Karpas-422 (cell line): ENCODE measurements at regions not wholly inside any gene's neighbourhood (a gene's known extent, or its start where the extent isn't known, plus 50 kb on each side); places are given as distances from the start of the nearest gene placed in this dataset.

Experiments used
- DNase-seq: peaks from one replicate; pipeline ENCODE4 v3.0.0-alpha.2; 2015
- H2AFZ ChIP-seq: fragments of 200-600 bp; sonication (generic); 2 replicates; pipeline ENCODE4 v1.6.1; 2014; ENCODE audit warnings: antibody characterized with exemption, low read length, mixed read lengths
- H3K27ac ChIP-seq: fragments of 200-600 bp; sonication (generic); 2 replicates; pipeline ENCODE4 v1.5.1; 2014; ENCODE audit warnings: mild to moderate bottlenecking, low read length, moderate library complexity
- H3K27me3 ChIP-seq: fragments of 200-600 bp; sonication (generic); 2 replicates; pipeline ENCODE4 v1.6.1; 2014; ENCODE audit warnings: low read length, mixed read lengths
- H3K36me3 ChIP-seq: fragments of 200-600 bp; sonication (generic); 2 replicates; pipeline ENCODE4 v1.6.1; 2014; ENCODE audit warnings: low read length, mixed read lengths; ENCODE audit not compliant: insufficient read depth
- H3K4me1 ChIP-seq: fragments of 200-600 bp; sonication (generic); 2 replicates; pipeline ENCODE4 v1.6.1; 2014; ENCODE audit warnings: mild to moderate bottlenecking, low read length, mixed read lengths
- H3K4me2 ChIP-seq: fragments of 200-600 bp; sonication (generic); 2 replicates; pipeline ENCODE4 v1.6.1; 2014; ENCODE audit warnings: low read length, low read depth, mild to moderate bottlenecking; ENCODE audit not compliant: poor library complexity, severe bottlenecking
- H3K4me3 ChIP-seq: fragments of 200-600 bp; sonication (generic); 2 replicates; pipeline ENCODE4 v1.5.1; 2014; ENCODE audit warnings: mild to moderate bottlenecking, antibody characterized with exemption, low read length, mixed read lengths
- H3K79me2 ChIP-seq: fragments of 200-600 bp; sonication (generic); 2 replicates; pipeline ENCODE4 v1.6.1; 2014; ENCODE audit warnings: mild to moderate bottlenecking, low read length, mixed read lengths
- H3K9ac ChIP-seq: fragments of 200-600 bp; sonication (generic); 2 replicates; pipeline ENCODE4 v1.6.0; 2014; ENCODE audit warnings: low read length
- H3K9me2 ChIP-seq: fragments of 200-600 bp; sonication (generic), shearing (Covaris generic); replicated peaks from 2 replicates; pipeline ENCODE4 v1.6.0; 2014; ENCODE audit warnings: mild to moderate bottlenecking, low read length, moderate library complexity; ENCODE audit not compliant: insufficient read depth
- H3K9me3 ChIP-seq: fragments of 300-700, 200-600 bp; sonication (generic); 2 replicates; pipeline ENCODE4 v1.6.1; 2014; ENCODE audit warnings: low read length, mixed read lengths
- H4K20me1 ChIP-seq: fragments of 200-600 bp; sonication (generic); 2 replicates; pipeline ENCODE4 v1.6.1; 2014; ENCODE audit warnings: mild to moderate bottlenecking, antibody characterized with exemption, low read length, low read depth; ENCODE audit not compliant: insufficient read depth

- H3K9me3 ChIP-seq = no peaks in the 10 kb centered on the region
- no peak overlapping the region for H2AFZ ChIP-seq
- no peaks in the 10 kb centered on the region for H4K20me1 ChIP-seq
- no peak for DNase-seq
- no peak overlapping the region for H3K4me2 ChIP-seq
- H3K9ac ChIP-seq = no peak overlapping the region
- no peak overlapping the region for H3K4me3 ChIP-seq
- no peaks in the 10 kb centered on the region for H3K4me1 ChIP-seq
- no peaks in the 10 kb centered on the region for H3K36me3 ChIP-seq
- H3K27me3 ChIP-seq = no peaks in the 10 kb centered on the region
- H3K79me2 ChIP-seq = no peaks in the 10 kb centered on the region
- no peaks in the 10 kb centered on the region for H3K9me2 ChIP-seq
- H3K27ac ChIP-seq = no peak overlapping the region
Measured at GRCh38 chr2:137842952-137843351, 121.3 kb upstream of the HNMT start.

DNA sequence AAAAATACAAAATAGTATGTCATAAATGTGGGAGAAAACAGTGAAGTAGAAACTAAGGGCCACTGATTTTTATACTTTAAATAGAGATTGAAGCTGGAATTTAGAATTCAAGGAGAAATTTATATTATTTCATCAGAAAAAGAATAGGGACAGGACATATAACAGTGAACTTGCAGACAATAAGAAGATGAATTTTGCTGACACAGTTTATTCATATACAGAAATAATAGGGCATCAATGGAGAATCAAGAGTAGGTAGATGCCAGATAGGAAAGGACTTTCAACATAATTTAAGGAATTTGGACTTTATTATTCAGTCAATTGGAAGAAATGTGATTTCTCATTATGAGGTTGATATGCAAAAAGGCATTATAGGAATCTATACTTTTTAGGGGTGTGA is 118.9 kb upstream of the HNMT start:
- Histone ChIP-seq H3K27ac (no peak overlapping the region), H3K9ac (no peak overlapping the region), H3K27me3 (no peaks in the 10 kb centered on the region), H3K4me2 (no peak overlapping the region), H2AFZ (no peak overlapping the region), H3K79me2 (no peaks in the 10 kb centered on the region), H4K20me1 (no peaks in the 10 kb centered on the region), H3K36me3 (no peaks in the 10 kb centered on the region), H3K4me1 (no peaks in the 10 kb centered on the region), H3K9me3 (no peaks in the 10 kb centered on the region), H3K4me3 (no peak overlapping the region), H3K9me2 (no peaks in the 10 kb centered on the region)
- DNase-seq = no peak

DNA sequence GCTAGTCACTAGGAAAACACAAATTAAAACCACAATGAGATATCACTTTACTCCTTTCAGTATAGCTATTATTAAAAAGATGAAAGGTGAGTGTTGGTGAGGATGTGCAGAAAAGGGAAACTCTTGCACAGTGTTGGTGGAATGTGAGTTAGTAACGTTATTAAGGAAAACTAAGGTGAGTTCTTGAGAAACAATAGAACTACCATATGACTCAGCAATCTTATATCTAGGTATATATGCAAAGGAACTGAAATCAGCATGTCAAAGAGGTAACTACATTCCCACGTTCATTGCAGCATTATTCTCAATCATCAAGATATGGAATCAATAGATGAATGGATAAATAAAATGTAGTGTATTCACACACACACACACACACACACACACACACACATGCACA is 117.3 kb upstream of the HNMT start:
- no peaks in the 10 kb centered on the region for H3K79me2 ChIP-seq
- DNase-seq = no peak

GRCh38 chr2:137847443-137847842 is 116.8 kb upstream of the HNMT start:
- Histone ChIP-seq H3K27ac (no peak overlapping the region), H4K20me1 (no peaks in the 10 kb centered on the region), H3K79me2 (no peaks in the 10 kb centered on the region), H3K36me3 (no peaks in the 10 kb centered on the region), H3K4me2 (no peak overlapping the region), H3K4me3 (no peak overlapping the region), H3K9ac (no peak overlapping the region), H3K27me3 (no peaks in the 10 kb centered on the region), H3K9me2 (no peaks in the 10 kb centered on the region), H2AFZ (no peak overlapping the region), H3K4me1 (no peaks in the 10 kb centered on the region), H3K9me3 (no peaks in the 10 kb centered on the region)
- DNase-seq = no peak

More for the DNA sequence above, 117.3 kb upstream of the HNMT start:
- Histone ChIP-seq H3K4me1 (no peaks in the 10 kb centered on the region), H2AFZ (no peak overlapping the region), H3K9ac (no peak overlapping the region), H3K4me3 (no peak overlapping the region), H3K27ac (no peak overlapping the region), H3K4me2 (no peak overlapping the region), H3K36me3 (no peaks in the 10 kb centered on the region), H3K27me3 (no peaks in the 10 kb centered on the region), H3K9me2 (no peaks in the 10 kb centered on the region), H3K9me3 (no peaks in the 10 kb centered on the region), H4K20me1 (no peaks in the 10 kb centered on the region)

- Histone ChIP-seq H2AFZ (no peak overlapping the region), H3K9me3 (no peaks in the 10 kb centered on the region), H3K27ac (no peak overlapping the region), H3K4me1 (no peaks in the 10 kb centered on the region), H3K79me2 (no peaks in the 10 kb centered on the region), H3K27me3 (no peaks in the 10 kb centered on the region), H3K36me3 (no peaks in the 10 kb centered on the region), H3K4me2 (no peak overlapping the region), H3K9me2 (no peaks in the 10 kb centered on the region), H3K9ac (no peak overlapping the region), H3K4me3 (no peak overlapping the region), H4K20me1 (no peaks in the 10 kb centered on the region)
- DNase-seq = no peak
Measured at GRCh38 chr2:137857881-137858280, 106.4 kb upstream of the HNMT start.

GRCh38 chr2:137862651-137863050 is 101.6 kb upstream of the HNMT start:
- H3K27me3 ChIP-seq = no peaks in the 10 kb centered on the region

GRCh38 chr2:137865954-137866540 is 98.2 kb upstream of the HNMT start:
- no peak overlapping the region for H3K9ac ChIP-seq
- H3K79me2 ChIP-seq = no peaks in the 10 kb centered on the region
- H3K4me1 ChIP-seq = no peaks in the 10 kb centered on the region
- H3K9me3 ChIP-seq = no peaks in the 10 kb centered on the region
- no peaks in the 10 kb centered on the region for H4K20me1 ChIP-seq
- H3K36me3 ChIP-seq = no peaks in the 10 kb centered on the region
- H3K4me2 ChIP-seq = no peak overlapping the region
- H3K27ac ChIP-seq = no peak overlapping the region
- H3K9me2 ChIP-seq = no peaks in the 10 kb centered on the region
- H3K27me3 ChIP-seq = no peaks in the 10 kb centered on the region
- DNase-seq = peak; percentile 82
- no peak overlapping the region for H3K4me3 ChIP-seq
- no peak overlapping the region for H2AFZ ChIP-seq

More at GRCh38 chr2:137862651-137863050, 101.6 kb upstream of the HNMT start:
- Histone ChIP-seq H3K9me2 (no peaks in the 10 kb centered on the region), H4K20me1 (no peaks in the 10 kb centered on the region), H3K27ac (no peak overlapping the region), H3K4me2 (no peak overlapping the region), H3K79me2 (no peaks in the 10 kb centered on the region), H3K4me3 (no peak overlapping the region), H2AFZ (no peak overlapping the region), H3K9me3 (no peaks in the 10 kb centered on the region), H3K36me3 (no peaks in the 10 kb centered on the region), H3K4me1 (no peaks in the 10 kb centered on the region), H3K9ac (no peak overlapping the region)
- DNase-seq = no peak

DNA sequence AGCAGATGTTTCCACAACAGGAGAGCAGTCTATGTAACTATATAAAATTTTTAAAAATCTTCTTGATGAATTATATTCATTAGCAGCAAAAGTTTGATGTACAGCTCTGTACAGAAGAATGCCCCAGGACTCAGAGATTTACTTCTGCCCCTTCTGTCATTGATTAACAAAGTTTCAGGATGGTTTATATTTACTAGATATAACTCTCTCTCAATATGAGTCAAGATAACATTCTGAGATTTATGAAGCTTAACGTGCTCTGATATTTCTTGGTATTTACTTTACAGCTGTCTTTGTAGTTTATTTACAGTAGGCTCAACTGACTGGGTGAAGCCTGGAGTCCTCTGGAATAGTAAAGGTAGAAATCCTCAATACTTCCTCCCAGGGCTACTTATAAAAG is 93.6 kb upstream of the HNMT start:
- no peak overlapping the region for H3K27ac ChIP-seq
- no peaks in the 10 kb centered on the region for H3K9me3 ChIP-seq
- H3K36me3 ChIP-seq = no peaks in the 10 kb centered on the region
- no peaks in the 10 kb centered on the region for H3K4me1 ChIP-seq
- H3K4me3 ChIP-seq = no peak overlapping the region
- no peaks in the 10 kb centered on the region for H4K20me1 ChIP-seq
- no peak for DNase-seq
- H2AFZ ChIP-seq = no peak overlapping the region
- H3K27me3 ChIP-seq = no peaks in the 10 kb centered on the region
- no peaks in the 10 kb centered on the region for H3K9me2 ChIP-seq
- H3K79me2 ChIP-seq = no peaks in the 10 kb centered on the region
- no peak overlapping the region for H3K4me2 ChIP-seq
- no peak overlapping the region for H3K9ac ChIP-seq

DNA sequence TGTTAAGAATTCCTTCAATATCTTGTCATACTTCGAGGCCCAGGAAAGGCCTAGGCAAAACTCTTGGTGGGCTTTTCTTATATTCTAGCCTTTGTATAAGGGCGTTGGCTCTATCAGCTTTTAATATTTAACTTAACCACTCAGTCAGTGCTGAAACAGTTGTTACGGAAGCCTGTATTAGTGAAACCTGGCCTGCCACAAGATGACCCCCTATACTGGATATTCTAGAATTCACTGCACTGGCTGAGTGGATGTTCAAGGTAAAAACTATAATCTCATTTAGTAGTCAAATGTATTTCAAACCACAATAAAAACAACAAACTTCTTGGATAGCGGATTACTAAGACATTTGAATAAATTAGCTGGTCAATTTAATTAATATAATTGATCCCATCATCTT is 91.7 kb upstream of the HNMT start:
- no peak overlapping the region for H2AFZ ChIP-seq
- no peaks in the 10 kb centered on the region for H4K20me1 ChIP-seq
- no peaks in the 10 kb centered on the region for H3K36me3 ChIP-seq
- H3K4me2 ChIP-seq = no peak overlapping the region
- H3K4me3 ChIP-seq = no peak overlapping the region
- H3K9ac ChIP-seq = no peak overlapping the region
- no peaks in the 10 kb centered on the region for H3K79me2 ChIP-seq
- H3K27ac ChIP-seq = no peak overlapping the region
- H3K27me3 ChIP-seq = no peaks in the 10 kb centered on the region
- H3K4me1 ChIP-seq = no peaks in the 10 kb centered on the region
- DNase-seq = no peak
- H3K9me3 ChIP-seq = no peaks in the 10 kb centered on the region
- H3K9me2 ChIP-seq = no peaks in the 10 kb centered on the region
